ENCODE measurements at regions not wholly inside any gene's neighbourhood (a gene's known extent, or its start where the extent isn't known, plus 50 kb on each side); places are given as distances from the start of the nearest gene placed in this dataset.

- DNase-seq, result no peak
Measured at GRCh38 chr5:110085826-110086225, 396.1 kb downstream of the MAN2A1 start.

GRCh38 chr5:110086658-110087388 is 397.1 kb downstream of the MAN2A1 start:
- DNase-seq, result peak; percentile 22

GRCh38 chr5:110087829-110088228 is 398.1 kb downstream of the MAN2A1 start:
- DNase-seq, result no peak

- no peak for DNase-seq
Measured at GRCh38 chr5:110088676-110089436, 399.1 kb downstream of the MAN2A1 start.

GRCh38 chr5:110092955-110093785 is 403.4 kb downstream of the MAN2A1 start:
- no peak for DNase-seq

- no peak for DNase-seq
Measured at GRCh38 chr5:110094109-110094508, 404.4 kb downstream of the MAN2A1 start.

GRCh38 chr5:110094548-110094947 is 404.8 kb downstream of the MAN2A1 start:
- DNase-seq, result no peak

- DNase-seq, result no peak
Measured at GRCh38 chr5:110096419-110096818, 406.7 kb downstream of the MAN2A1 start.

GRCh38 chr5:110099572-110099971 is 409.8 kb downstream of the MAN2A1 start:
- DNase-seq, result no peak

- no peak for DNase-seq
Measured at GRCh38 chr5:110103081-110103480, 413.4 kb downstream of the MAN2A1 start.

- DNase-seq, result no peak
Measured at GRCh38 chr5:110104060-110104725, 414.5 kb downstream of the MAN2A1 start.

GRCh38 chr5:110104726-110105669 is 415.3 kb downstream of the MAN2A1 start:
- no peak for DNase-seq

- DNase-seq, result peak; percentile 24
Measured at GRCh38 chr5:110105692-110106091, 416.0 kb downstream of the MAN2A1 start.

- no peak for DNase-seq
Measured at GRCh38 chr5:110106750-110107149, 417.0 kb downstream of the MAN2A1 start.

GRCh38 chr5:110108520-110108919 is 418.8 kb downstream of the MAN2A1 start:
- no peak for DNase-seq

- no peak for DNase-seq
Measured at GRCh38 chr5:110109667-110110066, 419.9 kb downstream of the MAN2A1 start.

- DNase-seq, result no peak
Measured at GRCh38 chr5:110112348-110112747, 422.6 kb downstream of the MAN2A1 start.

GRCh38 chr5:110115503-110115902 is 425.8 kb downstream of the MAN2A1 start:
- DNase-seq, result no peak

- DNase-seq, result no peak
Measured at GRCh38 chr5:110116539-110116938, 426.8 kb downstream of the MAN2A1 start.

GRCh38 chr5:110134963-110135935 is 445.5 kb downstream of the MAN2A1 start:
- DNase-seq, result no peak
